Breast epithelium (tissue), 3 donors: ENCODE measurements at regions not wholly inside any gene's neighbourhood (a gene's known extent, or its start where the extent isn't known, plus 50 kb on each side); places are given as distances from the start of the nearest gene placed in this dataset.

Source experiments
- POLR2AphosphoS5 ChIP-seq, 3 donors: sonication (generic); formaldehyde crosslinking; IDR thresholded peaks; one replicate each; pipeline ENCODE4 v1.6.1; 2017; ENCODE audit warnings: antibody characterized with exemption in 3 of 3
- TF ChIP-seq, protein P1 (sequence below), 3 donors: fragments of 450-650 bp; IDR thresholded peaks; one replicate each; pipeline ENCODE4 v1.5.1; 2016 to 2017; ENCODE audit warnings: antibody characterized with exemption in 3 of 3, mild to moderate bottlenecking in 3 of 3, moderate library complexity in 3 of 3

DNA sequence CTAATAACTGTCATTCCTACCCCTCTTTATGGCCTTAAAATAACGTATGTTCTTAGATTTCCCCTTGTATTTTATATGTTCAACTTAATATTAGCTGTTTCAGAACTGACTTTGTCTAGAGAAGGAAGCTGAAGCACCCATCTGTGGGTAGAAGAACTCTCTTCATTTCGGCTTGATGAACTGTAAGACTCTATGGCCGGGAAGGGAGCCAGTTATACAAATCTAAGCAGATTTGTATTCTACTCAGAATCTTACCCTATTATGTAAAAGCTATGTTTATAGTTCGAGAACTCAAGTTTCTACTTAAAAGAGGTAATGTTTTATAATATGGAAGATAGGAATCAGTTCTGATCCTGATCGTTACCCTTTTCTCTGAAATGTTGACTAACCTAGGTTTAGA is 390.9 kb upstream of the PRICKLE1 start:
- TF ChIP-seq, protein P1, sequence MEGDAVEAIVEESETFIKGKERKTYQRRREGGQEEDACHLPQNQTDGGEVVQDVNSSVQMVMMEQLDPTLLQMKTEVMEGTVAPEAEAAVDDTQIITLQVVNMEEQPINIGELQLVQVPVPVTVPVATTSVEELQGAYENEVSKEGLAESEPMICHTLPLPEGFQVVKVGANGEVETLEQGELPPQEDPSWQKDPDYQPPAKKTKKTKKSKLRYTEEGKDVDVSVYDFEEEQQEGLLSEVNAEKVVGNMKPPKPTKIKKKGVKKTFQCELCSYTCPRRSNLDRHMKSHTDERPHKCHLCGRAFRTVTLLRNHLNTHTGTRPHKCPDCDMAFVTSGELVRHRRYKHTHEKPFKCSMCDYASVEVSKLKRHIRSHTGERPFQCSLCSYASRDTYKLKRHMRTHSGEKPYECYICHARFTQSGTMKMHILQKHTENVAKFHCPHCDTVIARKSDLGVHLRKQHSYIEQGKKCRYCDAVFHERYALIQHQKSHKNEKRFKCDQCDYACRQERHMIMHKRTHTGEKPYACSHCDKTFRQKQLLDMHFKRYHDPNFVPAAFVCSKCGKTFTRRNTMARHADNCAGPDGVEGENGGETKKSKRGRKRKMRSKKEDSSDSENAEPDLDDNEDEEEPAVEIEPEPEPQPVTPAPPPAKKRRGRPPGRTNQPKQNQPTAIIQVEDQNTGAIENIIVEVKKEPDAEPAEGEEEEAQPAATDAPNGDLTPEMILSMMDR (IDR thresholded peaks at IDR 0.05) = no peak
- TF ChIP-seq POLR2AphosphoS5 (IDR thresholded peaks at IDR 0.05) = no peak
